ENCODE measurements at regions not wholly inside any gene's neighbourhood (a gene's known extent, or its start where the extent isn't known, plus 50 kb on each side); places are given as distances from the start of the nearest gene placed in this dataset.

DNA sequence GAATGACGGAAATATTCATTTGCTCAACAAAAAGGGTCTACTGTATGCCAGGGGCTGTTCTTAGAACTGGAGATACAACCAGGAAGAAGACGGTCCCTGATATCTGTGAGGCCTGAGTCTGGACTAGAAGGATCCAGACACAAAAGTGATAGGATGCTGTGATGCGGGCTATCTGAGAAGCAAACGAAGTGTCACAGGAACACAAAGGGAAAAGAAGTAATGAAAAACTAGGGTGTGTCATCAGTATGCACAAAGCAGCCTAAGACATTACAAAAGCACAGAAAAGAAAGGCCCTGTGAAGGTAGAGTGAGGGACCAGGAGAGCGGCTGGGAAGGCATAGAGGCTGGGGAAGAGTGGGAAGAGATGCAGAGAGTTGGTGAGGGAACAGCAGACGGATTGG lies 63.3 kb upstream of the C3orf80 start:
- TF ChIP-seq POLR2AphosphoS5 (IDR thresholded peaks at IDR 0.05): no peak
- TF ChIP-seq, protein P1, sequence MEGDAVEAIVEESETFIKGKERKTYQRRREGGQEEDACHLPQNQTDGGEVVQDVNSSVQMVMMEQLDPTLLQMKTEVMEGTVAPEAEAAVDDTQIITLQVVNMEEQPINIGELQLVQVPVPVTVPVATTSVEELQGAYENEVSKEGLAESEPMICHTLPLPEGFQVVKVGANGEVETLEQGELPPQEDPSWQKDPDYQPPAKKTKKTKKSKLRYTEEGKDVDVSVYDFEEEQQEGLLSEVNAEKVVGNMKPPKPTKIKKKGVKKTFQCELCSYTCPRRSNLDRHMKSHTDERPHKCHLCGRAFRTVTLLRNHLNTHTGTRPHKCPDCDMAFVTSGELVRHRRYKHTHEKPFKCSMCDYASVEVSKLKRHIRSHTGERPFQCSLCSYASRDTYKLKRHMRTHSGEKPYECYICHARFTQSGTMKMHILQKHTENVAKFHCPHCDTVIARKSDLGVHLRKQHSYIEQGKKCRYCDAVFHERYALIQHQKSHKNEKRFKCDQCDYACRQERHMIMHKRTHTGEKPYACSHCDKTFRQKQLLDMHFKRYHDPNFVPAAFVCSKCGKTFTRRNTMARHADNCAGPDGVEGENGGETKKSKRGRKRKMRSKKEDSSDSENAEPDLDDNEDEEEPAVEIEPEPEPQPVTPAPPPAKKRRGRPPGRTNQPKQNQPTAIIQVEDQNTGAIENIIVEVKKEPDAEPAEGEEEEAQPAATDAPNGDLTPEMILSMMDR (IDR thresholded peaks at IDR 0.05 in 8 of 11, conservative IDR thresholded peaks at IDR 0.05 in 3 of 11): no peak
- no peak for TF ChIP-seq POLR2A (IDR thresholded peaks at IDR 0.05)

All from spleen (tissue), 7 donors.